Calu3 (cell line): ENCODE measurements at regions not wholly inside any gene's neighbourhood (a gene's known extent, or its start where the extent isn't known, plus 50 kb on each side); places are given as distances from the start of the nearest gene placed in this dataset.

ENCODE experiments used
- BruUV-seq: library from RNA; stranded (reverse); fragments of 400-500 nt; replicated peaks from 2 replicates; lab custom pipeline; 2021; lab: Mats Ljungman, UMichigan
- CTCF ChIA-PET: fragments of 300-600 bp; sonication (Branson Sonifier 250); formaldehyde crosslinking; loops from one replicate; lab custom pipeline; 2022; ENCODE audit warnings: antibody characterized with exemption; lab: Charles Lee
- DNase-seq: peaks from one replicate; pipeline ENCODE4 v3.0.0; 2022
- H3K27ac Mint-ChIP-seq: one replicate; pipeline ENCODE4 v1.8.0; 2022; ENCODE audit warnings: mixed read lengths; ENCODE audit not compliant: unreplicated experiment
- H3K27me3 Mint-ChIP-seq: one replicate; pipeline ENCODE4 v1.8.0; 2022; ENCODE audit warnings: mixed read lengths; ENCODE audit not compliant: unreplicated experiment
- H3K36me3 Mint-ChIP-seq: one replicate; pipeline ENCODE4 v1.8.0; 2022; ENCODE audit warnings: mild to moderate bottlenecking, moderate library complexity, mixed read lengths; ENCODE audit not compliant: insufficient read depth, unreplicated experiment
- H3K4me1 Mint-ChIP-seq: one replicate; pipeline ENCODE4 v1.8.0; 2022; ENCODE audit warnings: mild to moderate bottlenecking, low read depth, mixed read lengths; ENCODE audit not compliant: unreplicated experiment
- H3K4me3 Mint-ChIP-seq: one replicate; pipeline ENCODE4 v1.8.0; 2022; ENCODE audit warnings: mild to moderate bottlenecking, low read depth, moderate library complexity, mixed read lengths; ENCODE audit not compliant: unreplicated experiment
- H3K9me3 Mint-ChIP-seq: one replicate; pipeline ENCODE4 v1.8.0; 2022; ENCODE audit warnings: low read depth, mixed read lengths; ENCODE audit not compliant: unreplicated experiment
- CTCF ChIP-seq: fragments of 200-600 bp; IDR thresholded peaks from one replicate; pipeline ENCODE4 v1.8.0; 2022; ENCODE audit warnings: antibody characterized with exemption; ENCODE audit not compliant: unreplicated experiment
- intact Hi-C: fragments of 100-400 bp; cut with micrococcal nuclease; formaldehyde crosslinking; loops from one replicate; pipeline ENCODE4 v1.10.0; 2022; ENCODE audit not compliant: unreplicated experiment

DNA sequence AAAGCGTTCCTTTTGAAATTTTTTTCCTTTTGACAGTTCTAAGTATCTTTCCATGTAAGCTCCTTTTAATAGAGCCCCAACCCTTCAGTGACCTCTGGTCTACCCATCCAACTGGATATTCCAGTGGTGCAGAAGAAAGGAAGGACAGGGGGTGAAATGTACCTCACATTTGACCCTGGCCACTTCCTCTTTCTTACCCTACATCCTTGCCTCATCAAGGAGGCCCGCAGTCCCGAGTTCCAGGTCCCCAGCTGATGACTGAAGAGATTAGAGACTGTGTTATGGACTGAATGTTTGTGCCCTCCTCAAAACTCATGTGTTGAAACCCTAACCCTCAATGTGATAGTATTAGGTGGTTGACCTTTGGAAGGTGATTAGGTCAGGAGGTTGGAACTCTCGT is 158.1 kb downstream of the RBM43 start:
- BruUV-seq = no TSS peak
- no peak for TF ChIP-seq CTCF
- intact Hi-C loops = no loop called here
- Mint-ChIP-seq H3K36me3 (no peaks in the 10 kb centered on the region), H3K27me3 (no peaks in the 10 kb centered on the region), H3K9me3 (peaks cover 4% of the 10 kb centered on the region), H3K4me3 (no peak overlapping the region), H3K4me1 (no peaks in the 10 kb centered on the region), H3K27ac (no peak overlapping the region)
- no peak for DNase-seq
- CTCF ChIA-PET = no interaction called here

- Mint-ChIP-seq H3K4me1 (no peaks in the 10 kb centered on the region), H3K27ac (no peak overlapping the region), H3K27me3 (no peaks in the 10 kb centered on the region), H3K9me3 (no peaks in the 10 kb centered on the region), H3K36me3 (no peaks in the 10 kb centered on the region), H3K4me3 (no peak overlapping the region)
- no peak for DNase-seq
- intact Hi-C loops = no loop called here
- no peak for TF ChIP-seq CTCF
- CTCF ChIA-PET = no interaction called here
- BruUV-seq = no TSS peak
These were observed 159.4 kb downstream of the RBM43 start for GRCh38 chr2:151102226-151102625.

DNA sequence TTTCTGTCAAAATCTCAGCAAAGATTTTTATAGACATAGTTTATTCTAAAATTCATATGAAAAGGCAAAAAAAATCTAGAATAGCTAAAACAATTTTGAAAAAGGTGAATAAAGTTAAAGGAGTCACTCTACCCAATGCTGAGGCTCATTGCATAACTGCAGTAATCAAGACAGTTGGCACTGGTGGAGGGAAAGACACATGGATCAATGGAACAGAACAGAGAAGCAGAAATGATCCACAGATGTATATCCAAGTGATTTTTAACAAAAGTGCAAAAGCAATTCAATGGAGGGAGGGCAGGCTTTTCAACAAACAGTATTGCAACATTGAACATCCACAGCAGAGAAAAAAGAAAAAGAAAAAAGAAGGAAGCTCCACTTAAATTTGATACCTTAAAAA is 162.8 kb downstream of the RBM43 start:
- Mint-ChIP-seq H3K4me1 (no peaks in the 10 kb centered on the region), H3K36me3 (no peaks in the 10 kb centered on the region), H3K9me3 (no peaks in the 10 kb centered on the region), H3K4me3 (no peak overlapping the region), H3K27me3 (no peaks in the 10 kb centered on the region), H3K27ac (no peak overlapping the region)
- intact Hi-C loops = no loop called here
- no peak for DNase-seq
- no TSS peak for BruUV-seq
- CTCF ChIA-PET = no interaction called here
- TF ChIP-seq CTCF = no peak

- CTCF ChIA-PET = no interaction called here
- no peaks in the 10 kb centered on the region for H3K9me3 Mint-ChIP-seq
- no TSS peak for BruUV-seq
These were observed 163.8 kb downstream of the RBM43 start for GRCh38 chr2:151097895-151098294.

More at GRCh38 chr2:151097895-151098294, 163.8 kb downstream of the RBM43 start:
- intact Hi-C loops = no loop called here
- H3K36me3 Mint-ChIP-seq = no peaks in the 10 kb centered on the region
- H3K27me3 Mint-ChIP-seq = no peaks in the 10 kb centered on the region
- no peak overlapping the region for H3K4me3 Mint-ChIP-seq
- no peak for TF ChIP-seq CTCF
- H3K4me1 Mint-ChIP-seq = no peaks in the 10 kb centered on the region
- no peak for DNase-seq
- H3K27ac Mint-ChIP-seq = no peak overlapping the region
